PC-9 (cell line): ENCODE measurements at regions not wholly inside any gene's neighbourhood (a gene's known extent, or its start where the extent isn't known, plus 50 kb on each side); places are given as distances from the start of the nearest gene placed in this dataset.

Experiments used
- CTCF ChIP-seq: fragments of 200-600 bp; sonication (generic); conservative IDR thresholded peaks from 2 replicates; pipeline ENCODE4 v1.6.1; 2017; ENCODE audit warnings: mixed run types, antibody characterized with exemption, mild to moderate bottlenecking, moderate library complexity
- EZH2 ChIP-seq: fragments of 200-600 bp; sonication (generic); IDR thresholded peaks from 2 replicates; pipeline ENCODE4 v1.8.0; 2017; ENCODE audit warnings: antibody characterized with exemption, low read depth

GRCh38 chr2:134178138-134178877 is 75.6 kb upstream of the MGAT5 start:
- no peak for TF ChIP-seq EZH2
- no peak for TF ChIP-seq CTCF
